Peyer's patch (tissue), 4 donors: ENCODE measurements at regions not wholly inside any gene's neighbourhood (a gene's known extent, or its start where the extent isn't known, plus 50 kb on each side); places are given as distances from the start of the nearest gene placed in this dataset.

ENCODE experiments used
- POLR2A ChIP-seq, 2 donors: fragments of 450-650 bp; IDR thresholded peaks; one replicate each; pipeline ENCODE4 v1.5.1; 2017; ENCODE audit warnings: antibody characterized with exemption in 2 of 2, mild to moderate bottlenecking in 2 of 2, moderate library complexity in 2 of 2
- TF ChIP-seq, protein P1 (sequence below), 6 experiments: fragments of 450-650 bp in 4 of 6; fragments of 200-600 bp in 2 of 6; sonication (generic) in 1 of 6; IDR thresholded peaks; one replicate each; pipeline ENCODE4 v1.5.1; 2017 to 2019; ENCODE audit warnings: antibody characterized with exemption in 6 of 6, mild to moderate bottlenecking in 3 of 6, moderate library complexity in 1 of 6

DNA sequence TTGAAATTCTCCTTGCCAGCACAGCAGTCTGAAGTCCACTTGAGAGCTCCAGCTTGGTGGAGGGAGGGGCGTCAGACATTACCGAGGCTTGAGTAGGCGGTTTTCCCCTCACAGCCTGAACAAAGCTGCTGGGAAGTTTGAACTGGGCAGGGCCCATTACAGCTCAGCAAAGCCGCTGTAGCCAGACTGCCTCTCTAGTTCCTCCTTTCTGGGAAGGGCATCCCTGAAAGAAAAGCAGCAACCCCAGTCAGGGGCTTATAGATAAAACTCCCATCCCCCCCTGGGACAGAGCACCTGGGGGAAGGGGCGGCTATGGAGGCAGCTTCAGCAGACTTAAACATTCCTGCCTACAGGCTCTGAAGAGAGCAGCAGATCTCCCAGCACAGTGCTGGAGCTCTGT lies 325.3 kb downstream of the GJA1 start:
- no peak for TF ChIP-seq POLR2A (IDR thresholded peaks at IDR 0.05)
- TF ChIP-seq, protein P1, sequence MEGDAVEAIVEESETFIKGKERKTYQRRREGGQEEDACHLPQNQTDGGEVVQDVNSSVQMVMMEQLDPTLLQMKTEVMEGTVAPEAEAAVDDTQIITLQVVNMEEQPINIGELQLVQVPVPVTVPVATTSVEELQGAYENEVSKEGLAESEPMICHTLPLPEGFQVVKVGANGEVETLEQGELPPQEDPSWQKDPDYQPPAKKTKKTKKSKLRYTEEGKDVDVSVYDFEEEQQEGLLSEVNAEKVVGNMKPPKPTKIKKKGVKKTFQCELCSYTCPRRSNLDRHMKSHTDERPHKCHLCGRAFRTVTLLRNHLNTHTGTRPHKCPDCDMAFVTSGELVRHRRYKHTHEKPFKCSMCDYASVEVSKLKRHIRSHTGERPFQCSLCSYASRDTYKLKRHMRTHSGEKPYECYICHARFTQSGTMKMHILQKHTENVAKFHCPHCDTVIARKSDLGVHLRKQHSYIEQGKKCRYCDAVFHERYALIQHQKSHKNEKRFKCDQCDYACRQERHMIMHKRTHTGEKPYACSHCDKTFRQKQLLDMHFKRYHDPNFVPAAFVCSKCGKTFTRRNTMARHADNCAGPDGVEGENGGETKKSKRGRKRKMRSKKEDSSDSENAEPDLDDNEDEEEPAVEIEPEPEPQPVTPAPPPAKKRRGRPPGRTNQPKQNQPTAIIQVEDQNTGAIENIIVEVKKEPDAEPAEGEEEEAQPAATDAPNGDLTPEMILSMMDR (IDR thresholded peaks at IDR 0.05): no peak
